Upper lobe of left lung (tissue), 4 donors: ENCODE measurements at regions not wholly inside any gene's neighbourhood (a gene's known extent, or its start where the extent isn't known, plus 50 kb on each side); places are given as distances from the start of the nearest gene placed in this dataset.

Source experiments
- CTCF ChIP-seq, 6 experiments: fragments of 450-650 bp in 4 of 6; fragments of 200-600 bp in 2 of 6; sonication (generic) in 2 of 6; IDR thresholded peaks; one replicate each; pipeline ENCODE4 v1.5.1; 2016 to 2019; ENCODE audit warnings: antibody characterized with exemption in 6 of 6
- EP300 ChIP-seq, 4 donors: sonication (generic); formaldehyde crosslinking; IDR thresholded peaks; one replicate each; pipeline ENCODE4 v1.5.1; 2017; ENCODE audit warnings: antibody characterized with exemption in 4 of 4, control low read depth in 2 of 4
- POLR2A ChIP-seq, 4 donors: fragments of 450-650 bp; IDR thresholded peaks; one replicate each; pipeline ENCODE4 v1.5.1; 2016 to 2017; ENCODE audit warnings: antibody characterized with exemption in 4 of 4, mild to moderate bottlenecking in 2 of 4
- POLR2AphosphoS5 ChIP-seq, 2 donors: sonication (generic); formaldehyde crosslinking; IDR thresholded peaks; one replicate each; pipeline ENCODE4 v1.5.1; 2017; ENCODE audit warnings: antibody characterized with exemption in 2 of 2

- TF ChIP-seq CTCF (IDR thresholded peaks at IDR 0.05) (no peak), POLR2A (IDR thresholded peaks at IDR 0.05) (no peak), POLR2AphosphoS5 (IDR thresholded peaks at IDR 0.05) (no peak), EP300 (IDR thresholded peaks at IDR 0.05) (no peak)
Observed at GRCh38 chr15:77689821-77690220, 57.1 kb upstream of the LINGO1 start.
